Keratinocyte (primary cell): ENCODE measurements at regions not wholly inside any gene's neighbourhood (a gene's known extent, or its start where the extent isn't known, plus 50 kb on each side); places are given as distances from the start of the nearest gene placed in this dataset.

Source experiments
- DNase-seq: peaks from one replicate; pipeline ENCODE4 v3.0.0-alpha.2; 2011; ENCODE audit warnings: low read depth, missing footprints, low spot score
- FAIRE-seq: peaks from 2 replicates; lab custom pipeline; 2011; peaks lifted over from hg19 to GRCh38; lab: Jason Lieb, UNC
- H2AFZ ChIP-seq: 2 replicates; pipeline ENCODE4 v1.6.0; 2012; ENCODE audit warnings: low read length, control low read depth, inconsistent platforms; ENCODE audit not compliant: control insufficient read depth
- H3K27ac ChIP-seq: 2 replicates; pipeline ENCODE4 v1.5.1; 2011; ENCODE audit warnings: low read length; ENCODE audit not compliant: control insufficient read depth, insufficient read depth
- H3K27me3 ChIP-seq: 3 replicates; pipeline ENCODE4 v1.6.0; 2011; ENCODE audit warnings: low read length; ENCODE audit not compliant: control insufficient read depth, insufficient read depth; ENCODE audit errors: extremely low read depth
- H3K36me3 ChIP-seq, 2 experiments: 2 replicates in 1 of 2; 3 replicates in 1 of 2; pipeline ENCODE4 v1.5.1; 2011; ENCODE audit warnings: low read length in 2 of 2, mild to moderate bottlenecking in 1 of 2; ENCODE audit not compliant: control insufficient read depth in 2 of 2, insufficient read depth in 2 of 2; ENCODE audit errors: extremely low read depth in 1 of 2
- H3K4me1 ChIP-seq: 3 replicates; pipeline ENCODE4 v1.5.1; 2011; ENCODE audit warnings: low read length; ENCODE audit not compliant: control insufficient read depth, insufficient read depth; ENCODE audit errors: extremely low read depth
- H3K4me2 ChIP-seq: 3 replicates; pipeline ENCODE4 v1.6.0; 2011; ENCODE audit warnings: low read depth, low read length; ENCODE audit not compliant: control insufficient read depth, insufficient read depth; ENCODE audit errors: extremely low read depth
- H3K4me3 ChIP-seq, 3 experiments: fragments of 200-600 bp in 1 of 3; sonication (generic) in 1 of 3; 2 replicates in 2 of 3; 3 replicates in 1 of 3; pipeline ENCODE4 v1.5.1; 2011 to 2016; ENCODE audit warnings: low read length in 3 of 3, mild to moderate bottlenecking in 3 of 3, control low read depth in 2 of 3, inconsistent platforms in 1 of 3, low read depth in 1 of 3, mixed read lengths in 1 of 3, mixed run types in 1 of 3, moderate library complexity in 1 of 3; ENCODE audit not compliant: control insufficient read depth in 2 of 3, insufficient read depth in 2 of 3; ENCODE audit errors: extremely low read depth in 1 of 3
- H3K79me2 ChIP-seq: 2 replicates; pipeline ENCODE4 v1.6.0; 2012; ENCODE audit warnings: low read length; ENCODE audit not compliant: control insufficient read depth, insufficient read depth
- H3K9ac ChIP-seq: 3 replicates; pipeline ENCODE4 v1.6.0; 2011; ENCODE audit warnings: low read length; ENCODE audit not compliant: control insufficient read depth, insufficient read depth; ENCODE audit errors: extremely low read depth
- H3K9me1 ChIP-seq: 3 replicates; pipeline ENCODE4 v1.6.0; 2011; ENCODE audit warnings: low read length; ENCODE audit not compliant: control insufficient read depth, insufficient read depth; ENCODE audit errors: extremely low read depth
- H3K9me3 ChIP-seq: 2 replicates; pipeline ENCODE4 v1.5.1; 2012; ENCODE audit warnings: low read depth, low read length; ENCODE audit not compliant: control insufficient read depth
- H4K20me1 ChIP-seq: 3 replicates; pipeline ENCODE4 v1.6.0; 2011; ENCODE audit warnings: low read length; ENCODE audit not compliant: control insufficient read depth, insufficient read depth; ENCODE audit errors: extremely low read depth
- EZH2 ChIP-seq: IDR thresholded peaks from one replicate; pipeline ENCODE4 v1.6.1; 2012; ENCODE audit warnings: inconsistent platforms, mild to moderate bottlenecking, low read length, moderate library complexity
- dilution Hi-C: fragments of 300-500 bp; cut with MboI; formaldehyde crosslinking; loops from one replicate; pipeline ENCODE4 v1.7.0; 2020; ENCODE audit warnings: low sequenced_read_pairs; ENCODE audit not compliant: extremely low pct_ligation_motif_present
- TF ChIP-seq, protein P1 (sequence below), 3 experiments: IDR thresholded peaks in 1 of 3; conservative IDR thresholded peaks in 1 of 3; optimal IDR thresholded peaks in 1 of 3; 2 replicates in 2 of 3; 3 replicates in 1 of 3; pipeline versions ENCODE3 to v1.5.1; 2011; ENCODE audit warnings: low read length in 3 of 3, mild to moderate bottlenecking in 3 of 3, moderate library complexity in 2 of 3, control low read depth in 1 of 3, inconsistent platforms in 1 of 3; ENCODE audit not compliant: insufficient read depth in 2 of 3; ENCODE audit errors: extremely low read depth in 1 of 3

DNA sequence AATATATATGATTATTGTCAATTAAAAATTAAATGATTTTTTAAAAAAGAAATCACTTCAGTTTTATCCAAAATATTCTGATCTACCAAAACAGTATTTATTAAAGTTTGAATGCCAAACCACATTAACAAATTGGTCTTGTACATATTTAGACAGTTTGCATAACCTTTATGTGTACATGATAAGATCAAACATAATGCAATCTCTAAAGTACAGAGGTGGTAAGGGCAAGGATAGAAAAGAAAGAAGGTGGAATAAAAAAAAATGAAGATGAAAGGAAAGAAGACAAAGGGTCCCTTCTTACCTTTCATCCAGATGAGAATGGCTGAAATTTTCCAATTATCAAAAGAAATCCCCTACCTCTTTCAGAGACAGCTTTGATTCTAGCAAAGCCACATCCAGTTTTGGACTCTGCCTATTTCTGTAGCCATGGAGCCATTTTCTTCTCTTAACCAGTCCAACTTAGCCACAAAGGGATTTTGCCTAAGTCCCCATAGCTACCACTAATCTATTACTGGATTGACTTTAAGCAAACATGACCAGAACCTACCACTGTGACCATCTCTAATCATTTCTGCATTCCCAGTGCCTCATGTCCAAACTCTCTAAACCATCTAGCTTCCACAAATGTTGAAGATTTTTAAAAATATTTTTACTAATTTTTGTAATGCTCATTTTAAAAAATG, 133.3 kb upstream of the TRPM3 start:
- Histone ChIP-seq H3K27me3 (no peaks in the 10 kb centered on the region), H3K27ac (no peak overlapping the region), H3K4me1 (no peaks in the 10 kb centered on the region), H3K4me3 (no peak overlapping the region), H3K36me3 (no peaks in the 10 kb centered on the region), H3K9me3 (no peaks in the 10 kb centered on the region), H3K79me2 (no peaks in the 10 kb centered on the region), H3K9ac (no peak overlapping the region), H2AFZ (no peak overlapping the region), H3K9me1 (no peaks in the 10 kb centered on the region), H3K4me2 (no peak overlapping the region), H4K20me1 (no peaks in the 10 kb centered on the region)
- FAIRE-seq (no peak), DNase-seq (no peak)
- no peak for TF ChIP-seq EZH2
- TF ChIP-seq, protein P1, sequence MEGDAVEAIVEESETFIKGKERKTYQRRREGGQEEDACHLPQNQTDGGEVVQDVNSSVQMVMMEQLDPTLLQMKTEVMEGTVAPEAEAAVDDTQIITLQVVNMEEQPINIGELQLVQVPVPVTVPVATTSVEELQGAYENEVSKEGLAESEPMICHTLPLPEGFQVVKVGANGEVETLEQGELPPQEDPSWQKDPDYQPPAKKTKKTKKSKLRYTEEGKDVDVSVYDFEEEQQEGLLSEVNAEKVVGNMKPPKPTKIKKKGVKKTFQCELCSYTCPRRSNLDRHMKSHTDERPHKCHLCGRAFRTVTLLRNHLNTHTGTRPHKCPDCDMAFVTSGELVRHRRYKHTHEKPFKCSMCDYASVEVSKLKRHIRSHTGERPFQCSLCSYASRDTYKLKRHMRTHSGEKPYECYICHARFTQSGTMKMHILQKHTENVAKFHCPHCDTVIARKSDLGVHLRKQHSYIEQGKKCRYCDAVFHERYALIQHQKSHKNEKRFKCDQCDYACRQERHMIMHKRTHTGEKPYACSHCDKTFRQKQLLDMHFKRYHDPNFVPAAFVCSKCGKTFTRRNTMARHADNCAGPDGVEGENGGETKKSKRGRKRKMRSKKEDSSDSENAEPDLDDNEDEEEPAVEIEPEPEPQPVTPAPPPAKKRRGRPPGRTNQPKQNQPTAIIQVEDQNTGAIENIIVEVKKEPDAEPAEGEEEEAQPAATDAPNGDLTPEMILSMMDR (optimal IDR thresholded peaks at IDR 0.05 in 1 of 3, IDR thresholded peaks at IDR 0.05 in 1 of 3, conservative IDR thresholded peaks at IDR 0.05 in 1 of 3; ENCODE audit: extremely low read depth in 1 of 3, insufficient read depth in 2 of 3, low read length in 3 of 3): no peak
- dilution Hi-C loops: no loop called here

DNA sequence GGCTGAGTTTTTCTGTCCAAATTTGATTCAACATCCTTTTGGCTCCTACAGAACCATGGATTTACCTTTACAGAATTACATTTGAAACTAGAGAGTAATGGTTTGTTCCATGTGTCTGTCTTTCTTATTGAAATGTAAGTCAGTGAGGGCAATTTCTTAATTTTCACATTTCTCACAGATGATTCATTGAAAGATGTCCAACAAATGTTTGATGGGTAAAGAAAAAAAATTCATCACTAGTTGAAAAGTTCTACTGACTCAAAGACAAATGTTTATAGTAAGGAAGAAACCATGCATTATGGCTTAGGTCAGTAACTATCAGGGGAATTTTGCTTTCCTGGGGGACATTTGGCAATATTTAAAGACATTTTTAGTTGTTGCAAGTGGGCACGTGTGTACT, 131.6 kb upstream of the TRPM3 start:
- Histone ChIP-seq H3K27me3 (no peaks in the 10 kb centered on the region), H3K9ac (no peak overlapping the region), H3K9me1 (no peaks in the 10 kb centered on the region), H3K27ac (no peak overlapping the region), H3K79me2 (no peaks in the 10 kb centered on the region), H3K36me3 (no peaks in the 10 kb centered on the region), H4K20me1 (no peaks in the 10 kb centered on the region), H3K4me3 (no peak overlapping the region), H2AFZ (no peak overlapping the region), H3K9me3 (no peaks in the 10 kb centered on the region), H3K4me2 (no peak overlapping the region), H3K4me1 (no peaks in the 10 kb centered on the region)
- no peak for DNase-seq
- no peak for FAIRE-seq
- dilution Hi-C loops: no loop called here
- TF ChIP-seq, protein P1 (optimal IDR thresholded peaks at IDR 0.05 in 1 of 3, IDR thresholded peaks at IDR 0.05 in 1 of 3, conservative IDR thresholded peaks at IDR 0.05 in 1 of 3; ENCODE audit: extremely low read depth in 1 of 3, insufficient read depth in 2 of 3, low read length in 3 of 3): no peak
- no peak for TF ChIP-seq EZH2
